HG02759 (cell line): ENCODE measurements at regions not wholly inside any gene's neighbourhood (a gene's known extent, or its start where the extent isn't known, plus 50 kb on each side); places are given as distances from the start of the nearest gene placed in this dataset.

Experiments
- ATAC-seq: cut with Tn5 transposase; IDR thresholded peaks from one replicate; pipeline ENCODE4 v1.9.1; 2021; ENCODE audit warnings: mild to moderate bottlenecking, moderate library complexity; ENCODE audit not compliant: unreplicated experiment

DNA sequence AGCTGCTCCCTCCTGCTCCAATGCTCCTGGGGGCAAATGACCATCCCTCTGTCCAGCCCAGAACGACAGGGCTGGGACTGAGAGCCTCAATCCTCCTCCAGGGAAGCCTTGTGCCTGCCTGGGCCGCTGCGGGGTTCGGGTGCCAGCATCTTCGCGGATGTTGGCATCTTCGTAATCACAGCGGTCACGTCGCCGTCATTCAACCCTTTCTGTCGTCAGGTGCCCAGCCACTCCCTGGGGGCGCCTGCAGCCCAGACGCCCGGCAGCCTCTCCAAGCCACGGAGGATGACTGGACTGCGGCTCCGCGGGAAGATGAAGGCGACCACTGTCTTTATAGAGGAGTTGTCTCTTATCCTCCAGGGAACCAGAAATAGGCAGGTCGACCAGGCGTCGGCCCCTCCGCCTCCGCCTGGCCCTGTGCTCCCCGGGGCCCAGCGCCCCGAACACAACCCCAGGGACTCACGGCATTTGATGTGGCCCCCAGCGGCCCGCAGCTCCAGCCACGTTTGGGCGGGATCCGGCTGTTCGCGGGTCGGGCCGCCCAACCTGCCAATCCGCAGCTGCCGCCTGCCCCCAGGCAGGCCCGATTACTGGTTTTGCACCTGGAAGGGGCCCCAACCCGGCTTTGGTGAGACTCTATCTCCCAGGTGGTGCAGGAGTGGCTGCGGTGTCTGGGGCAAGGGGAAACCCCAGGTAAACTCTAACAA is 113.9 kb downstream of the THNSL2 start:
- ATAC-seq, result no peak

DNA sequence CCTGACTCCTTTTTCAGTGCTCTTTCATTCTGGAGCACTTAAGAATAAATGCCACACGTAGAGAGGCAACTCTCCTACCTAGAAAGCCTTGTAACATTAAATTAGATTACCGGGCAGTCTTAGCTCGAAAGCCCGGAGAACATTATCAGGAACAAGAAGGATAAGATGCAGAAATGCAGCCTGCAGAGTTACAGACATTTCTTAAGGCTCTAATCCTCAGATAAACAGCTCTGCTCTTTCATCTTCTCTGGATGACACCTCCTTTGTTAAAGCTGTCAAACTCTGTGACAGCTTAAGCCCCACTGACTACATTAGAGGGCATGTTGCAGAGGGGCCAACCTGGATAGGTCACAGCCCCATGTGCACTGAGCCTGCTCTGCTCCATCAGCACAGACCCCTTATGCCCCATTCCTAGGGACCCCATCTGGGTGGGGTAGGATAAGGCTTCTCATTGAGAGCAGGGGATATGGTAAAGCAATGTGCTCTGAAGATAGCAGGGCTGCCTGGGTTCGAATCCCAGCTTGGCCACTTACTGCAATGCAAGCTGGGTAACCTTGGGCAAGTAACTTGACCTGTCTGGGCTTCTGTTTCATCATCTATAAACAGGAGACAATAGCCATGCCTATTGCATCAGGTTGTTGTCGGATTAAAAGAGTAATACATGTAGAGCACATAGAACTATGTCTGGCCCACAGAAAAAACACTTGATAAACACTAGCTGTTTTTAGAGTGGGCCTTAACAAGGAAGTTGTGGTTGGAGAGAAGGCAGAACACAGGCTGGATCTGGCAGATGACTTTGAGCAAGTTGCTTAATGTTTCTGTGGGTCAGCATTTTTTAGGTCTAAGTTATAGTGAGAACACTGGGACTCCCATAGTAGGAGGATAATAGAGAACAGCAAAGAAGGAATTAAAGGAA is 111.4 kb downstream of the THNSL2 start:
- ATAC-seq, result no peak

GRCh38 chr2:88269836-88270235 is 99.7 kb downstream of the THNSL2 start:
- no peak for ATAC-seq

- ATAC-seq, result peak; percentile 87
These were observed 95.5 kb downstream of the THNSL2 start for GRCh38 chr2:88265352-88266303.

GRCh38 chr2:88263861-88264260 is 93.7 kb downstream of the THNSL2 start:
- ATAC-seq, result no peak

GRCh38 chr2:88261725-88262124 is 91.6 kb downstream of the THNSL2 start:
- ATAC-seq, result no peak

GRCh38 chr2:88258208-88258607 is 88.1 kb downstream of the THNSL2 start:
- no peak for ATAC-seq

- no peak for ATAC-seq
These were observed 84.4 kb downstream of the THNSL2 start for GRCh38 chr2:88254437-88255091.

DNA sequence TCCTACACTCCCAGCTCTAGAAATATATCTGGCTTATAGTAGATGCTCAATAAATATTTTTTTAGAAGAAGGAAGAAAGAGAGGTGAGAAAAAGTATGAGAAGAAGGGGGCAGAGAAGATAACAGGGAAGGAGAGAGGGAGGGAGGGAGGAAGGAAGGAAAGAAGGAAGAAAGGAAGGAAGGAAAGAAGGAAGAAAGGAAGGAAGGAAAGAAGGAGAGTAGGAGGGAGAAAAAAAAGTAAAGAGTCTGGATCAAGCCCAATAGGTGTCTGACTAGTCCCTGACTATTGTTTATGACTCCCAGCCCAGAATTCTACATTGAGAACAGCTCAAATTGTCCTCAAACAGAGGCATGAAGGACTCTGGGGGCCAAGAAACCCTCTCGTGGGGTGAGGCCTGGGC is 83.9 kb downstream of the THNSL2 start:
- ATAC-seq, result no peak

DNA sequence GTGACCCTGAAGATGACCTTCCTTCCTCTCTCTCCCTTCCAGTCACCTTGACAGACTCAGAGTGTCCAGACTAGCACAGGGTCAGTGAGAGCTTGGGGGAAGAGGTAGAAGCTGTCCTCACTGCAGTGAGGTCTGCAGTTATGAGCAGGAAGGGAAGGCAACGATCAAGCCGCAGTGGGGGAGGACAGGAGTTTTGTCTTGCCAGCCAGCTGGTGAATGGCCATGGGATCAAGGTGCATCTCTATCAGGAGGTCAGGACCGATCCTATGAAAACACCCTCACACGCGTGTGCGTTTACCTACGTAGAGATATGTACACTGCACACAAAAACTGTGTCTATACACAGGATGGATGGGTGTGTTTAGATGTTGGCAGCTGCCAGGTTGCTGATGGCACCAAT is 83.2 kb downstream of the THNSL2 start:
- ATAC-seq, result no peak

GRCh38 chr2:88252646-88253045 is 82.5 kb downstream of the THNSL2 start:
- ATAC-seq, result no peak

- no peak for ATAC-seq
These were observed 82.0 kb downstream of the THNSL2 start for GRCh38 chr2:88252111-88252510.

- ATAC-seq, result no peak
These were observed 80.3 kb downstream of the THNSL2 start for GRCh38 chr2:88250404-88250803.

DNA sequence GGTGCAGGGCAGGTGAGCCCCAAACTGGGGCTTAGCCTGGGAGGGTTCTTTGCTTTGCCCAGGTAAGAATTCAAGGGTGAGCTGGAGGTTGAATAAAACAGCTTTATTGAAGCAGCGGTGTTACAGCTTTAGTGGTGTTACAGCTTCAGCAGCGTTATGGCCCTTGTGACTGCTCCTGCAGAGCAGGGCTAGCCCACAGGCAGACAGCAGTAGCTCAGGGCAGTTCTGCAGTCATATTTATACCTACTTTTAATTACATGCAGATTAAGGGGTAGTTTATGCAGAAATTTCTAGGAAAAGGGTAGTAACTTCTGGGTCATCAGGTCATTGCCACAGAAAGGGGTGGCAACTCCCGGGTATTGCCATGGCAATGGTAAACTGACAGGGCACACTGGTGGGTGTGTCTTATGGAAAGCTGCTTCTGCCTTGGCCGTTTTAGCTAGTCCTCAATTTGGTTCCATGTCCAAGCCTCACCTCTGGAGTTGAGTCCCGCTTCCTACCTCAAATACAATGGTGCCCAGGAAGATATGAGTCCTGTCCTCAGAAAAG is 78.2 kb downstream of the THNSL2 start:
- no peak for ATAC-seq

DNA sequence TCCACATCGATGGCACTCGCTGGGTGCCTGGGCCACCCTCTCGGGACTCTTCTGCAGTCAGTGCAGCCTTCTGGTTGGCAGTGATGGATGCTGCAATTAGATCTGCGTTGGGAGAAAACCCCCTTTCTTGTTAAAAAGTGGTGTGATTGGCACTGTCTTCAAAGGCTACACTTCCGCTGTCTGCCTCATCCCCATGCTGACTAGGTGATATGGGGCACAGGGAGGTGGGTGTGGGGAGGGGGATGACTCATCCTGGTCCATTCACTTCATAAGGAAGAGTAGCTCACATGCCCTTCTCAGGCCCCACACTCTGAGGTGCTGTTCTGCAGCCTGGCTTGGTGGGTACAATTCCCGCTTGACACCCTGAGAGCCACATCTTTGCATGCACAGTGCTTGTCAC is 77.4 kb downstream of the THNSL2 start:
- ATAC-seq, result no peak

DNA sequence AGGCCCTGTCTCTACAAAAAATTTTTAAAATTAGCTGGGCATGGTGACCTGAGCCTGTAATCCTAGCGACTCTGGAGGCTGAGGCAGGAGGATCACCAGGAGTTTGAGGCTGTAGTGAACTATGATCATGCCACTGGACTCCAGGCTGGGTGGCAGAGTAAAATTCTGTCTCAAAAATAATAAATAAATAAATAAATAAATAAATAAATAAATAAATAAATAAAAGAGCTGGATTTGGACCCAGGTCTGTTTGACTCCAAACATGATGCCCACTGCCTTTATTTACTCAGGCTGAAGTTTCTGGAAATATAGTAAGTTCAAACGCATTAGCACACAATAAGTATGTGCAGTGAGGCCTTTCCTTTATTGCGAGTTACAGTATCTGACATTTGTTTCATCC is 75.0 kb downstream of the THNSL2 start:
- ATAC-seq, result no peak

DNA sequence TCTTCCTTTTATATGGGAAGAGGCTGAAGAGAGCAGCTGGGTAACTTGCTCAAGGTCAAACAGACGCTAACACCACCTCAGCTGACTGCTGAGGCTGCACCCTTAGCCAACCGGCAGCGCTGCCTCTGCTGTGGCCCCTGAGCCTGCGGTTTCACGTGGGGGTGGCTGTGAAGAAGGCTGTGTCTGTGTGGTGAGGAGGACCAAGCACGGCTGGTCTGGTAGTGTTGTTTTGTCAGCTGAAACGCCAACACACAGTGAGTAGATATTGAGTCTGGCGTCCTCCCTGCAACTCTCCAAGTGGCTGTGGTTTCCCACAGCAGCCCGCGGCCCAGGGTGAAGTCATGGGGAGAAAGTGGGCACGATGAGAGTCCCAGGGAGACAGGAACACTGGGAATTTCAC is 69.6 kb downstream of the THNSL2 start:
- ATAC-seq, result no peak

DNA sequence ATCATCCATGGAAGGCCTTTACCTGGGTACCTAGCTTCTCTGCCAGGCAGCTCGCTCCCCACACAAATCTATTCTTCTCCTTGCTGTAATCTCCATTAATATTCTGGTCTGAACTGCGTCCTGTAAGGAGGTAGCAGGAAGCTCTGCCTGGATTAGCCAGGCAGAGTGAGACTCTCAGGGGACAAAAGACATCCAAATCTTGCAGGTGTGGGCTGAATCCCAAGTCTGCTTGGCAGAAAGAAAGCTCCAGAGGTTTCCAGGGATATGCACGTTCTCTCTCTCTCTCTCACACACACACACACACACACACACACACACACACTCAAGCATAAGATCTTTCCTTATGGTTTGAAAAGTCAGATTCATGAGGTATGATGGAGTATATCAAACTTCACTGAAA is 66.5 kb downstream of the THNSL2 start:
- no peak for ATAC-seq
